Cardiac fibroblast (primary cell): ENCODE measurements at regions not wholly inside any gene's neighbourhood (a gene's known extent, or its start where the extent isn't known, plus 50 kb on each side); places are given as distances from the start of the nearest gene placed in this dataset.
"Not testable (repeated sequence)": the region's sequence is repeated elsewhere in the genome, so short reads cannot be mapped to it uniquely, and the experiment has no call there.

Source experiments
- DNase-seq, 2 donors: peaks; one replicate each; pipeline versions ENCODE4 v3.0.0 to v3.0.0-alpha.2; 2010; ENCODE audit warnings: low read depth in 2 of 2
- H3K4me3 ChIP-seq, 2 donors: replicated peaks in 1 of 2; 1 replicate in 1 of 2; 2 replicates in 1 of 2; pipeline ENCODE4 v1.5.1; 2011; ENCODE audit warnings: low read depth in 2 of 2, low read length in 2 of 2, mild to moderate bottlenecking in 2 of 2, moderate library complexity in 1 of 2
- CTCF ChIP-seq: IDR thresholded peaks from one replicate; pipeline ENCODE4 v1.5.1; 2011; ENCODE audit warnings: low read depth, mild to moderate bottlenecking, low read length, inconsistent platforms

- DNase-seq = no peak
- no peak for TF ChIP-seq CTCF
- no peak overlapping the region for H3K4me3 ChIP-seq
These were observed 112.7 kb upstream of the SPATS2L start for GRCh38 chr2:200193791-200194190.

- TF ChIP-seq CTCF = no peak
These were observed 111.7 kb upstream of the SPATS2L start for GRCh38 chr2:200194746-200195145.

GRCh38 chr2:200199005-200199404 lies 107.5 kb upstream of the SPATS2L start:
- DNase-seq = no peak
- H3K4me3 ChIP-seq = no peak overlapping the region
- no peak for TF ChIP-seq CTCF

More at GRCh38 chr2:200194746-200195145, 111.7 kb upstream of the SPATS2L start:
- H3K4me3 ChIP-seq = no peak overlapping the region
- no peak for DNase-seq

- no peak for DNase-seq
- TF ChIP-seq CTCF = no peak
- H3K4me3 ChIP-seq = no peak overlapping the region
These were observed 106.8 kb upstream of the SPATS2L start for GRCh38 chr2:200199576-200200263.

GRCh38 chr2:200201839-200202238 lies 104.7 kb upstream of the SPATS2L start:
- not testable (repeated sequence) for DNase-seq

GRCh38 chr2:200203381-200203827 lies 103.1 kb upstream of the SPATS2L start:
- H3K4me3 ChIP-seq = no peak overlapping the region
- DNase-seq = no peak
- no peak for TF ChIP-seq CTCF

More at GRCh38 chr2:200201839-200202238, 104.7 kb upstream of the SPATS2L start:
- not testable (repeated sequence) for H3K4me3 ChIP-seq

GRCh38 chr2:200208041-200208440 lies 98.5 kb upstream of the SPATS2L start:
- no peak for TF ChIP-seq CTCF
- no peak for DNase-seq
- H3K4me3 ChIP-seq = no peak overlapping the region
